ENCODE measurements at regions not wholly inside any gene's neighbourhood (a gene's known extent, or its start where the extent isn't known, plus 50 kb on each side); places are given as distances from the start of the nearest gene placed in this dataset.

DNA sequence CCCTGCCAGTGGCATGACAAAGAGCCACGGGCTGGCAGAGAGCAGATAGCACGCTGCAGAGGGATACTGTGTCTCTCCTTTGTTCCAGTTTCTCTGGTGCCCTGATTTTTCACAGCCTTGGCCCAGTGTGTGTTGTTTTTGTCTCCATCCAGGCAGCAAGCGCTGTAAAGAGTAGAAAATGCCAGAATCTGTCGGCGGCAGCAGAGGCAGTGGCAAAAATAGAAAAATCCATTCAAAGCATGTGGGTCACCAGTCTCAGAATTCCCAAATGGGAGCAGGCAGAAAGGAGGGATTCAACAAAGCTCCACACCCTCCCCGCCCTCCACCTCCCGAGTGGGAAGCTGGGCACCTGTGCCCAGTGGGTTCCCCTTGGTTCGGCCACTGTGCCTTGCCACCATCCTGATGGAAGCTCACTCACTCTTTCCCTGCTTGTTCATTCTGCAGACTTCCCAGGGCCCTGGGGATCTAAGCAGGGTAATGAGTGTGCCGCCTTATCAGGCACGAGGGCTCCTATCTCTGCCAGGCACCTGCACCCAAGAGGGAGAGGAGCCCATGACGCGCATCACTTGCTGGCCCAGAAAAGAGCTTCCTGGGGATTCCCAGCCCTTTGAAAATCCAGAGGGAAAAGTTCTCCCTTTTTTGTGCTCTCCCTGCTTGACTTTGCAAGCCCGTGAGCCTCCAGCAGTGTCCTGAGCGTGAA lies 416.9 kb downstream of the IRS2 start:
- no peak overlapping the region for H3K4me3 ChIP-seq
- H3K4me1 ChIP-seq: no peaks in the 10 kb centered on the region
- H3K36me3 ChIP-seq: no peaks in the 10 kb centered on the region
- H3K9me3 ChIP-seq: no peaks in the 10 kb centered on the region
- no peak overlapping the region for H3K27ac ChIP-seq
- intact Hi-C loops (cut with DNase I): no loop called here
- no peak for DNase-seq (ENCODE audit: extremely low spot score in 2 of 2)
- no peaks in the 10 kb centered on the region for H3K27me3 ChIP-seq
- no peak for TF ChIP-seq POLR2A (IDR thresholded peaks at IDR 0.05)
- TF ChIP-seq, protein P1, sequence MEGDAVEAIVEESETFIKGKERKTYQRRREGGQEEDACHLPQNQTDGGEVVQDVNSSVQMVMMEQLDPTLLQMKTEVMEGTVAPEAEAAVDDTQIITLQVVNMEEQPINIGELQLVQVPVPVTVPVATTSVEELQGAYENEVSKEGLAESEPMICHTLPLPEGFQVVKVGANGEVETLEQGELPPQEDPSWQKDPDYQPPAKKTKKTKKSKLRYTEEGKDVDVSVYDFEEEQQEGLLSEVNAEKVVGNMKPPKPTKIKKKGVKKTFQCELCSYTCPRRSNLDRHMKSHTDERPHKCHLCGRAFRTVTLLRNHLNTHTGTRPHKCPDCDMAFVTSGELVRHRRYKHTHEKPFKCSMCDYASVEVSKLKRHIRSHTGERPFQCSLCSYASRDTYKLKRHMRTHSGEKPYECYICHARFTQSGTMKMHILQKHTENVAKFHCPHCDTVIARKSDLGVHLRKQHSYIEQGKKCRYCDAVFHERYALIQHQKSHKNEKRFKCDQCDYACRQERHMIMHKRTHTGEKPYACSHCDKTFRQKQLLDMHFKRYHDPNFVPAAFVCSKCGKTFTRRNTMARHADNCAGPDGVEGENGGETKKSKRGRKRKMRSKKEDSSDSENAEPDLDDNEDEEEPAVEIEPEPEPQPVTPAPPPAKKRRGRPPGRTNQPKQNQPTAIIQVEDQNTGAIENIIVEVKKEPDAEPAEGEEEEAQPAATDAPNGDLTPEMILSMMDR (IDR thresholded peaks at IDR 0.05): no peak
- no peak for TF ChIP-seq POLR2AphosphoS5 (IDR thresholded peaks at IDR 0.05; ENCODE audit: insufficient read depth in 1 of 2, low read depth in 1 of 2)

DNA sequence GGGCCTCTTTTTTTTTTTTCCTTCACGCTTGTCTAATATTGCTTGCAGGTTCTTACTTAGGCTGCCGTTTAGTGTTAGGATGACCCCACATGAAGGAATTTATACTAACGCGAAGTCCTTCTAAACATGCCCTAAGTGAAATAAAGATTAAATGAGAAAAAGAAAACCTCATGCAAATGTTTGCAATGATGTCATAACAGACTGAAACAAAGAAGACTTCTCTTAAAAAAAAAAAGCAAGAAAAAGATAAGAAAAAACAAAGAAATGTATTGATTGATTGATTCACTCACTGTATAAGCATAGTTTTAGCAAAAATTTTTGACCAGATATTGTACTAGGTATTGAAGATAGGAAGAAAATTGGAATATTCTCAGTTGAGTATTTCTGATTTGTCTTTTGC lies 418.2 kb downstream of the IRS2 start:
- no peak for DNase-seq (ENCODE audit: extremely low spot score in 2 of 2)
- Histone ChIP-seq H3K4me3 (no peak overlapping the region), H3K27me3 (no peaks in the 10 kb centered on the region), H3K27ac (no peak overlapping the region), H3K9me3 (no peaks in the 10 kb centered on the region), H3K4me1 (no peaks in the 10 kb centered on the region), H3K36me3 (no peaks in the 10 kb centered on the region)
- TF ChIP-seq, protein P1 (IDR thresholded peaks at IDR 0.05): no peak
- TF ChIP-seq POLR2A (IDR thresholded peaks at IDR 0.05) (no peak), POLR2AphosphoS5 (IDR thresholded peaks at IDR 0.05; ENCODE audit: insufficient read depth in 1 of 2, low read depth in 1 of 2) (no peak)
- intact Hi-C loops (cut with DNase I): no loop called here

- TF ChIP-seq POLR2A (IDR thresholded peaks at IDR 0.05): no peak
- intact Hi-C loops (cut with DNase I): no loop called here
Observed at GRCh38 chr13:109366525-109366924, 419.9 kb downstream of the IRS2 start.

GRCh38 chr13:109363431-109363830 lies 423.0 kb downstream of the IRS2 start:
- intact Hi-C loops (cut with DNase I): no loop called here
- TF ChIP-seq POLR2A (IDR thresholded peaks at IDR 0.05) (no peak), POLR2AphosphoS5 (IDR thresholded peaks at IDR 0.05; ENCODE audit: insufficient read depth in 1 of 2, low read depth in 1 of 2) (no peak)
- TF ChIP-seq, protein P1 (IDR thresholded peaks at IDR 0.05): no peak
- DNase-seq (ENCODE audit: extremely low spot score in 2 of 2): no peak

More at GRCh38 chr13:109366525-109366924, 419.9 kb downstream of the IRS2 start:
- Histone ChIP-seq H3K9me3 (no peaks in the 10 kb centered on the region), H3K27ac (no peak overlapping the region), H3K27me3 (no peaks in the 10 kb centered on the region), H3K36me3 (no peaks in the 10 kb centered on the region), H3K4me1 (no peaks in the 10 kb centered on the region), H3K4me3 (no peak overlapping the region)
- DNase-seq (ENCODE audit: extremely low spot score in 2 of 2): no peak

DNA sequence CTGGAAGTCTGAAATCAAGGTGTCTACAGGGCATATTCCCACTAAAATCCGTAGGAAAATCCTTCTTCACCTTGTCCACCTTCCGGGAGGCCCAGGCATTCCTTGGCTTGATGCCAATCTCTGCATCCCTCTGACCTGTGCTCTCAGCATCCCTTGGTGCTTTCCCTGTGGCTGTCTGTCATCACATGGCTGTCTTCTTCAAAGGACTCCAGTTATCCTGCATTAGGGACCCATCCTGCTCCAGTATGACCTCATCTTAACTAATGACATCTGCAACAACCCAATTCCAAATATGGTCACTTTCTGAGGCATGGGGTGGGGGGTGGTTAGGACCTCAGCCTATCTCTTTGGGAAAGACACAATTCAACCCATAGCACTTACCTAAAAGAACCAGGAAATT lies 423.8 kb downstream of the IRS2 start:
- Histone ChIP-seq H3K4me3 (no peak overlapping the region), H3K4me1 (no peaks in the 10 kb centered on the region), H3K27ac (no peak overlapping the region), H3K9me3 (no peaks in the 10 kb centered on the region), H3K36me3 (no peaks in the 10 kb centered on the region), H3K27me3 (no peaks in the 10 kb centered on the region)
- TF ChIP-seq POLR2A (IDR thresholded peaks at IDR 0.05) (no peak), POLR2AphosphoS5 (IDR thresholded peaks at IDR 0.05; ENCODE audit: insufficient read depth in 1 of 2, low read depth in 1 of 2) (no peak)
- TF ChIP-seq, protein P1 (IDR thresholded peaks at IDR 0.05): no peak
- DNase-seq (ENCODE audit: extremely low spot score in 2 of 2): no peak
- intact Hi-C loops (cut with DNase I): no loop called here

More at GRCh38 chr13:109363431-109363830, 423.0 kb downstream of the IRS2 start:
- Histone ChIP-seq H3K9me3 (no peaks in the 10 kb centered on the region), H3K27ac (no peak overlapping the region), H3K4me1 (no peaks in the 10 kb centered on the region), H3K4me3 (no peak overlapping the region), H3K36me3 (no peaks in the 10 kb centered on the region), H3K27me3 (no peaks in the 10 kb centered on the region)

Measured in vagina (tissue), 2 donors.